Effector memory CD8-positive, alpha-beta T cell (primary cell): ENCODE measurements at regions not wholly inside any gene's neighbourhood (a gene's known extent, or its start where the extent isn't known, plus 50 kb on each side); places are given as distances from the start of the nearest gene placed in this dataset.

Source experiments
- ATAC-seq: fragments of 150-1000 bp; cut with Tn5 transposase; replicated peaks from 2 replicates; pipeline ENCODE4 v1.10.0; 2021; ENCODE audit warnings: mild to moderate bottlenecking, moderate library complexity
- DNase-seq, 3 experiments: peaks; one replicate each; pipeline ENCODE4 v3.0.0; 2021
- H3K27ac Mint-ChIP-seq, 2 donors: one replicate each; pipeline ENCODE4 v1.8.0; 2022; ENCODE audit warnings: mild to moderate bottlenecking in 2 of 2, mixed read lengths in 2 of 2, moderate library complexity in 2 of 2
- H3K27me3 Mint-ChIP-seq, 2 donors: one replicate each; pipeline ENCODE4 v1.8.0; 2022; ENCODE audit warnings: mixed read lengths in 2 of 2
- H3K36me3 Mint-ChIP-seq: one replicate; pipeline ENCODE4 v1.8.0; 2022; ENCODE audit warnings: mild to moderate bottlenecking, moderate library complexity, mixed read lengths; ENCODE audit not compliant: insufficient read depth
- H3K4me1 Mint-ChIP-seq, 2 donors: one replicate each; pipeline ENCODE4 v1.8.0; 2022; ENCODE audit warnings: low read depth in 2 of 2, mixed read lengths in 2 of 2
- H3K4me3 Mint-ChIP-seq, 2 donors: one replicate each; pipeline ENCODE4 v1.8.0; 2022; ENCODE audit warnings: mild to moderate bottlenecking in 2 of 2, mixed read lengths in 2 of 2, moderate library complexity in 2 of 2
- H3K9me3 Mint-ChIP-seq, 2 donors: one replicate each; pipeline ENCODE4 v1.8.0; 2022; ENCODE audit warnings: mixed read lengths in 2 of 2

- Mint-ChIP-seq H3K36me3 (no peaks in the 10 kb centered on the region), H3K4me3 (no peak overlapping the region), H3K27me3 (peaks cover 3 to 20% of the 10 kb centered on the region in 2 donors), H3K27ac (no peak overlapping the region), H3K9me3 (no peaks in the 10 kb centered on the region), H3K4me1 (no peaks in the 10 kb centered on the region)
- ATAC-seq = no peak
- DNase-seq = no peak
Observed at GRCh38 chr15:81948222-81948621, 97.6 kb downstream of the MEX3B start.

GRCh38 chr15:81947548-81947947 is 98.3 kb downstream of the MEX3B start:
- Mint-ChIP-seq H3K4me3 (no peak overlapping the region), H3K36me3 (no peaks in the 10 kb centered on the region), H3K9me3 (no peaks in the 10 kb centered on the region), H3K27ac (no peak overlapping the region), H3K4me1 (no peaks in the 10 kb centered on the region), H3K27me3 (peaks cover 0 to 14% of the 10 kb centered on the region in 2 donors)
- no peak for ATAC-seq
- no peak for DNase-seq

- no peak overlapping the region for H3K4me3 Mint-ChIP-seq
- no peaks in the 10 kb centered on the region for H3K4me1 Mint-ChIP-seq
- no peaks in the 10 kb centered on the region for H3K9me3 Mint-ChIP-seq
- H3K27ac Mint-ChIP-seq = no peak overlapping the region
- no peak for DNase-seq
- H3K27me3 Mint-ChIP-seq = peaks cover 0 to 10% of the 10 kb centered on the region in 2 donors
- no peak for ATAC-seq
- no peaks in the 10 kb centered on the region for H3K36me3 Mint-ChIP-seq
Observed at GRCh38 chr15:81945014-81945615, 100.7 kb downstream of the MEX3B start.

- ATAC-seq (no peak), DNase-seq (no peak)
- H3K27me3 Mint-ChIP-seq = peaks cover 6 to 11% of the 10 kb centered on the region in 2 donors
- no peak overlapping the region for H3K4me3 Mint-ChIP-seq
- H3K9me3 Mint-ChIP-seq = peaks cover 0 to 4% of the 10 kb centered on the region in 2 donors
- H3K27ac Mint-ChIP-seq = no peak overlapping the region
- H3K36me3 Mint-ChIP-seq = no peaks in the 10 kb centered on the region
- H3K4me1 Mint-ChIP-seq = no peaks in the 10 kb centered on the region
Observed at GRCh38 chr15:81942655-81943195, 103.1 kb downstream of the MEX3B start.

GRCh38 chr15:81942157-81942556 is 103.7 kb downstream of the MEX3B start:
- no peak for DNase-seq
- H3K36me3 Mint-ChIP-seq = no peaks in the 10 kb centered on the region
- H3K4me3 Mint-ChIP-seq = no peak overlapping the region
- H3K9me3 Mint-ChIP-seq = peaks cover 0 to 4% of the 10 kb centered on the region in 2 donors
- peaks cover 6 to 17% of the 10 kb centered on the region in 2 donors for H3K27me3 Mint-ChIP-seq
- no peak for ATAC-seq
- no peak overlapping the region for H3K27ac Mint-ChIP-seq
- H3K4me1 Mint-ChIP-seq = no peaks in the 10 kb centered on the region

- Mint-ChIP-seq H3K27me3 (peaks cover 6 to 19% of the 10 kb centered on the region in 2 donors), H3K9me3 (peaks cover 0 to 4% of the 10 kb centered on the region in 2 donors), H3K27ac (no peak overlapping the region), H3K36me3 (no peaks in the 10 kb centered on the region), H3K4me1 (no peaks in the 10 kb centered on the region), H3K4me3 (no peak overlapping the region)
- ATAC-seq (no peak), DNase-seq (no peak)
Observed at GRCh38 chr15:81941479-81941878, 104.3 kb downstream of the MEX3B start.

GRCh38 chr15:81940467-81941451 is 105.1 kb downstream of the MEX3B start:
- no peak for DNase-seq
- no peaks in the 10 kb centered on the region for H3K36me3 Mint-ChIP-seq
- no peak for ATAC-seq
- peaks cover 0 to 4% of the 10 kb centered on the region in 2 donors for H3K9me3 Mint-ChIP-seq
- no peak overlapping the region for H3K4me3 Mint-ChIP-seq
- H3K27me3 Mint-ChIP-seq = peaks cover 2 to 19% of the 10 kb centered on the region in 2 donors
- H3K27ac Mint-ChIP-seq = no peak overlapping the region
- no peaks in the 10 kb centered on the region for H3K4me1 Mint-ChIP-seq

GRCh38 chr15:81939604-81940440 is 106.0 kb downstream of the MEX3B start:
- peaks cover 0 to 4% of the 10 kb centered on the region in 2 donors for H3K9me3 Mint-ChIP-seq
- no peaks in the 10 kb centered on the region for H3K4me1 Mint-ChIP-seq
- ATAC-seq (no peak), DNase-seq (no peak)
- peaks cover 0 to 19% of the 10 kb centered on the region in 2 donors for H3K27me3 Mint-ChIP-seq
- H3K27ac Mint-ChIP-seq = no peak overlapping the region
- no peak overlapping the region for H3K4me3 Mint-ChIP-seq
- H3K36me3 Mint-ChIP-seq = no peaks in the 10 kb centered on the region

- ATAC-seq = no peak
Observed at GRCh38 chr15:81937189-81937588, 108.6 kb downstream of the MEX3B start.

GRCh38 chr15:81930582-81931369 is 115.0 kb downstream of the MEX3B start:
- Mint-ChIP-seq H3K36me3 (no peaks in the 10 kb centered on the region), H3K9me3 (no peaks in the 10 kb centered on the region), H3K4me3 (no peak overlapping the region), H3K27me3 (peaks cover 0 to 6% of the 10 kb centered on the region in 2 donors), H3K4me1 (no peaks in the 10 kb centered on the region), H3K27ac (no peak overlapping the region)
- DNase-seq (no peak), ATAC-seq (no peak)

More at GRCh38 chr15:81937189-81937588, 108.6 kb downstream of the MEX3B start:
- Mint-ChIP-seq H3K4me1 (no peaks in the 10 kb centered on the region), H3K36me3 (no peaks in the 10 kb centered on the region), H3K27ac (no peak overlapping the region), H3K4me3 (no peak overlapping the region), H3K9me3 (peaks cover 0 to 4% of the 10 kb centered on the region in 2 donors), H3K27me3 (peaks cover 0 to 19% of the 10 kb centered on the region in 2 donors)
- no peak for DNase-seq

GRCh38 chr15:81929557-81929956 is 116.3 kb downstream of the MEX3B start:
- H3K4me3 Mint-ChIP-seq = no peak overlapping the region
- no peak overlapping the region for H3K27ac Mint-ChIP-seq
- H3K36me3 Mint-ChIP-seq = no peaks in the 10 kb centered on the region
- ATAC-seq (no peak), DNase-seq (no peak)
- no peaks in the 10 kb centered on the region for H3K4me1 Mint-ChIP-seq
- peaks cover 0 to 8% of the 10 kb centered on the region in 2 donors for H3K27me3 Mint-ChIP-seq
- no peaks in the 10 kb centered on the region for H3K9me3 Mint-ChIP-seq

GRCh38 chr15:81926981-81927380 is 118.8 kb downstream of the MEX3B start:
- Mint-ChIP-seq H3K27me3 (peaks cover 0 to 8% of the 10 kb centered on the region in 2 donors), H3K9me3 (no peaks in the 10 kb centered on the region), H3K4me3 (no peak overlapping the region), H3K4me1 (no peaks in the 10 kb centered on the region), H3K36me3 (no peaks in the 10 kb centered on the region), H3K27ac (no peak overlapping the region)
- ATAC-seq (no peak), DNase-seq (no peak)
